Suprapubic skin (tissue), 4 donors: ENCODE measurements at regions not wholly inside any gene's neighbourhood (a gene's known extent, or its start where the extent isn't known, plus 50 kb on each side); places are given as distances from the start of the nearest gene placed in this dataset.

Experiments
- DNase-seq, 2 donors: peaks; one replicate each; pipeline ENCODE4 v3.0.0-alpha.2; 2019; ENCODE audit warnings: low spot score in 2 of 2
- H3K27ac ChIP-seq: fragments of 200-600 bp; sonication (generic); one replicate; pipeline ENCODE4 v1.5.1; 2019
- H3K27me3 ChIP-seq: fragments of 200-600 bp; sonication (generic); one replicate; pipeline ENCODE4 v1.5.1; 2019
- H3K36me3 ChIP-seq: fragments of 200-600 bp; sonication (generic); one replicate; pipeline ENCODE4 v1.5.1; 2019
- H3K4me1 ChIP-seq: fragments of 200-600 bp; sonication (generic); one replicate; pipeline ENCODE4 v1.5.1; 2019
- H3K4me3 ChIP-seq: fragments of 200-600 bp; sonication (generic); one replicate; pipeline ENCODE4 v1.5.1; 2019; ENCODE audit warnings: mild to moderate bottlenecking
- H3K9me3 ChIP-seq: fragments of 200-600 bp; sonication (generic); one replicate; pipeline ENCODE4 v1.5.1; 2019
- EP300 ChIP-seq: sonication (generic); formaldehyde crosslinking; IDR thresholded peaks from one replicate; pipeline ENCODE4 v1.6.1; 2017; ENCODE audit warnings: antibody characterized with exemption
- POLR2A ChIP-seq, 2 donors: fragments of 450-650 bp; IDR thresholded peaks; one replicate each; pipeline ENCODE4 v1.6.1; 2017; ENCODE audit warnings: antibody characterized with exemption in 2 of 2, mild to moderate bottlenecking in 2 of 2, moderate library complexity in 2 of 2
- POLR2AphosphoS5 ChIP-seq, 3 donors: sonication (generic); formaldehyde crosslinking; IDR thresholded peaks; one replicate each; pipeline ENCODE4 v1.6.1; 2017; ENCODE audit warnings: antibody characterized with exemption in 3 of 3
- WGBS: methylation state at CpG from one replicate; pipeline ENCODE4 v1.1.5; 2018; 5-methylcytosine and 5-hydroxymethylcytosine counted together
- TF ChIP-seq, protein P1 (sequence below), 2 donors: fragments of 200-600 bp in 1 of 2; fragments of 450-650 bp in 1 of 2; sonication (generic) in 1 of 2; IDR thresholded peaks; one replicate each; pipeline ENCODE4 v1.5.1; 2016 to 2019; ENCODE audit warnings: antibody characterized with exemption in 2 of 2, mild to moderate bottlenecking in 1 of 2, moderate library complexity in 1 of 2

GRCh38 chr5:45042283-45042682 is 233.5 kb downstream of the MRPS30 start:
- Histone ChIP-seq H3K36me3 (no peaks in the 10 kb centered on the region), H3K9me3 (no peaks in the 10 kb centered on the region), H3K4me3 (no peak overlapping the region), H3K27ac (no peak overlapping the region), H3K27me3 (no peaks in the 10 kb centered on the region), H3K4me1 (no peaks in the 10 kb centered on the region)
- TF ChIP-seq EP300, result no peak
- TF ChIP-seq, protein P1, sequence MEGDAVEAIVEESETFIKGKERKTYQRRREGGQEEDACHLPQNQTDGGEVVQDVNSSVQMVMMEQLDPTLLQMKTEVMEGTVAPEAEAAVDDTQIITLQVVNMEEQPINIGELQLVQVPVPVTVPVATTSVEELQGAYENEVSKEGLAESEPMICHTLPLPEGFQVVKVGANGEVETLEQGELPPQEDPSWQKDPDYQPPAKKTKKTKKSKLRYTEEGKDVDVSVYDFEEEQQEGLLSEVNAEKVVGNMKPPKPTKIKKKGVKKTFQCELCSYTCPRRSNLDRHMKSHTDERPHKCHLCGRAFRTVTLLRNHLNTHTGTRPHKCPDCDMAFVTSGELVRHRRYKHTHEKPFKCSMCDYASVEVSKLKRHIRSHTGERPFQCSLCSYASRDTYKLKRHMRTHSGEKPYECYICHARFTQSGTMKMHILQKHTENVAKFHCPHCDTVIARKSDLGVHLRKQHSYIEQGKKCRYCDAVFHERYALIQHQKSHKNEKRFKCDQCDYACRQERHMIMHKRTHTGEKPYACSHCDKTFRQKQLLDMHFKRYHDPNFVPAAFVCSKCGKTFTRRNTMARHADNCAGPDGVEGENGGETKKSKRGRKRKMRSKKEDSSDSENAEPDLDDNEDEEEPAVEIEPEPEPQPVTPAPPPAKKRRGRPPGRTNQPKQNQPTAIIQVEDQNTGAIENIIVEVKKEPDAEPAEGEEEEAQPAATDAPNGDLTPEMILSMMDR (IDR thresholded peaks at IDR 0.05), result no peak
- TF ChIP-seq POLR2A (IDR thresholded peaks at IDR 0.05), result no peak
- no peak for TF ChIP-seq POLR2AphosphoS5 (IDR thresholded peaks at IDR 0.05)
- WGBS, result 76% methylated on average over 1 of the region's 1 CpG
- DNase-seq, result no peak

GRCh38 chr5:45057564-45057963 is 248.8 kb downstream of the MRPS30 start:
- Histone ChIP-seq H3K27me3 (no peaks in the 10 kb centered on the region), H3K4me1 (no peaks in the 10 kb centered on the region), H3K36me3 (no peaks in the 10 kb centered on the region), H3K27ac (no peak overlapping the region), H3K4me3 (no peak overlapping the region), H3K9me3 (no peaks in the 10 kb centered on the region)
- TF ChIP-seq POLR2AphosphoS5 (IDR thresholded peaks at IDR 0.05), result no peak
- TF ChIP-seq POLR2A (IDR thresholded peaks at IDR 0.05), result no peak
- TF ChIP-seq, protein P1 (IDR thresholded peaks at IDR 0.05), result no peak
- TF ChIP-seq EP300, result no peak
- no peak for DNase-seq
- WGBS, result 42% methylated on average over 3 of the region's 3 CpGs

DNA sequence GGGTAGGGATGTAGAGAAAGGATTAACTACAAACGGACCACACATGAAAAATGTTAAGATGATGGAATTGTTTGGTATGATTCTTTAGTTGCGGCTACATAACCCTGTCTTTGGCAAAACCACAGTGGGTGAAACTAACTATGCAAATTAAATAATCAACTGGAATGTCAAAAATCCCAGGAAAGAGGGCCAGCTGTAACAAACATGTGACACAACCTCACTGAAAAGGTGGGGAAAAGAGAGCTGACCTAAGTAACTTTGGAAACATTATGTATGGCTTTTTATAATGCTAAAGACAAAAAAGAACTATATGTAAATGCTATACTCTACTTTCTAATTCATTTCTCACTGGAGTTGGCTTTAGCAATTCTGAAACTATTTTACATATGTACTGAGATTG is 252.0 kb downstream of the MRPS30 start:
- H3K4me3 ChIP-seq, result no peak overlapping the region
- TF ChIP-seq, protein P1 (IDR thresholded peaks at IDR 0.05), result no peak
- no peak for TF ChIP-seq POLR2AphosphoS5 (IDR thresholded peaks at IDR 0.05)
- TF ChIP-seq EP300, result no peak
- TF ChIP-seq POLR2A (IDR thresholded peaks at IDR 0.05), result no peak
- WGBS, result 50% methylated on average over 2 of the region's 2 CpGs
- no peaks in the 10 kb centered on the region for H3K36me3 ChIP-seq
- DNase-seq, result no peak
- no peak overlapping the region for H3K27ac ChIP-seq
- no peaks in the 10 kb centered on the region for H3K4me1 ChIP-seq
- no peaks in the 10 kb centered on the region for H3K9me3 ChIP-seq
- no peaks in the 10 kb centered on the region for H3K27me3 ChIP-seq

- no peak for TF ChIP-seq POLR2AphosphoS5 (IDR thresholded peaks at IDR 0.05)
- no peaks in the 10 kb centered on the region for H3K27me3 ChIP-seq
- H3K36me3 ChIP-seq, result no peaks in the 10 kb centered on the region
- DNase-seq, result no peak
- no peaks in the 10 kb centered on the region for H3K9me3 ChIP-seq
- no peak overlapping the region for H3K4me3 ChIP-seq
- no peaks in the 10 kb centered on the region for H3K4me1 ChIP-seq
- H3K27ac ChIP-seq, result no peak overlapping the region
These were observed 253.3 kb downstream of the MRPS30 start for GRCh38 chr5:45062044-45062443.

- no peak for TF ChIP-seq EP300
- TF ChIP-seq, protein P1 (IDR thresholded peaks at IDR 0.05), result no peak
- TF ChIP-seq POLR2A (IDR thresholded peaks at IDR 0.05), result no peak
- no peak for TF ChIP-seq POLR2AphosphoS5 (IDR thresholded peaks at IDR 0.05)
- Histone ChIP-seq H3K9me3 (no peaks in the 10 kb centered on the region), H3K4me3 (no peak overlapping the region), H3K4me1 (no peaks in the 10 kb centered on the region), H3K27me3 (no peaks in the 10 kb centered on the region), H3K27ac (no peak overlapping the region), H3K36me3 (no peaks in the 10 kb centered on the region)
- no peak for DNase-seq
- 88% methylated on average over 2 of the region's 2 CpGs for WGBS
These were observed 272.3 kb downstream of the MRPS30 start for GRCh38 chr5:45081082-45081481.

- Histone ChIP-seq H3K27ac (no peak overlapping the region), H3K4me1 (no peaks in the 10 kb centered on the region), H3K4me3 (no peak overlapping the region), H3K27me3 (no peaks in the 10 kb centered on the region), H3K9me3 (no peaks in the 10 kb centered on the region), H3K36me3 (no peaks in the 10 kb centered on the region)
- DNase-seq, result no peak
- TF ChIP-seq POLR2A (IDR thresholded peaks at IDR 0.05), result no peak
- no peak for TF ChIP-seq EP300
- no peak for TF ChIP-seq POLR2AphosphoS5 (IDR thresholded peaks at IDR 0.05)
- TF ChIP-seq, protein P1 (IDR thresholded peaks at IDR 0.05), result no peak
- 81% methylated on average over 1 of the region's 1 CpG for WGBS
These were observed 281.1 kb downstream of the MRPS30 start for GRCh38 chr5:45089870-45090269.
